Suppressor macrophage treated with lipopolysaccharide for 1 hour (primary cell): ENCODE measurements at regions not wholly inside any gene's neighbourhood (a gene's known extent, or its start where the extent isn't known, plus 50 kb on each side); places are given as distances from the start of the nearest gene placed in this dataset.
A peak's percentile ranks its signal among the peaks of the same experiment; 100 is the strongest.

Experiments
- DNase-seq, 3 donors: peaks; one replicate each; pipeline ENCODE4 v3.0.0-alpha.2; 2020 to 2022

DNA sequence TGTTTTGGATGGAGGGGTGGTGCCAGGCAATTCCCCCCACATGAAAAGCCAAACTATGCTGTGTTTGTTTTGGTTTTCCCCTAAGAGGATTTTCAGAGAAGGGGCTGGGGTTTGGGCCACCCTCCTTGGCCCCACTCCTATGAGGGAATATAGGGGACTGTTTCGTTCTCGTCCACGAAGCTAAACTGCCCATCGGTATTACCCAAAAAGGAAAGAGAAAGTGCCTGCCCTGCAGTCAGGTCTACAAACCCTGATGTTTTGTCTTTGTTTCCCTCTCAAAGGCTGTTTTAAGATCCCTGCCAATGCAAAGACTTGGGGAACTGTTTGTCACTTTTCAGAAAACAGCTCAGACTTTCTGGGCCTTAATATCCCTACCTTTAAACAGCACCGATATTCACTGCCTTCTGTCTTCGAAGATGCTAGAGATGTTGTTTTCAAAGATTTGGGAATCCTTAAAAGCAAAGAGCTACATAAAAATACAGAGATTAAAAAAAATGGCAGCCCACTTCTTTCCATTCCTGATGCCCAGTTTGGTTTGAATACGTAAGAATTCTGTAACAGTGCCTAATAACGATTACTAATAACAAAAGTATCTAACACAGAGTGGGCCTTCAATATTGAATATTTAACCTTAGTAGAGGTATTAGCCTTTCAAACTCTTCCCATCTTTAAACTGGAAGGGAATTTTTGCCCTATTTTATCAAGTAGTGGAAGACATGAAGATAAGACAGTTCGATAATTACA is 518.4 kb downstream of the MED13L start:
- DNase-seq = no peak

DNA sequence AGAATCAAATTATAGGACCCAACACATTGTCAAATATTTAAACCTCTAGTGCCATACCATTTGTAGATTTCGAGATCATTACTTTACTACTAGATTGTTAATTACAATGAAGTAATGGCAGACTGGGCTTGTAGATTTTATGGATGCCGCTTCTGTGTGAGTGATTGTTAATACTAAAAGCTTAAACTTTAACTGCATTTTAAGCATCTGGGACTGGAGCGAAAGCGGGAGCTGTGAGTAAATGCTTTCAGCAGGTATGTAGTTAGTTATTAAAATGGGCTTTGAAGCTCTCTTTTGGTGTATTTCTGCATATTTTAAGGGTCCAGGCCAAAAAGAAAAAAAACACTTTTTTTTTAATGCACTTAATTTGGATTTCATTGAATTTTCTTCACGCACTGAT is 519.3 kb downstream of the MED13L start:
- no peak for DNase-seq

DNA sequence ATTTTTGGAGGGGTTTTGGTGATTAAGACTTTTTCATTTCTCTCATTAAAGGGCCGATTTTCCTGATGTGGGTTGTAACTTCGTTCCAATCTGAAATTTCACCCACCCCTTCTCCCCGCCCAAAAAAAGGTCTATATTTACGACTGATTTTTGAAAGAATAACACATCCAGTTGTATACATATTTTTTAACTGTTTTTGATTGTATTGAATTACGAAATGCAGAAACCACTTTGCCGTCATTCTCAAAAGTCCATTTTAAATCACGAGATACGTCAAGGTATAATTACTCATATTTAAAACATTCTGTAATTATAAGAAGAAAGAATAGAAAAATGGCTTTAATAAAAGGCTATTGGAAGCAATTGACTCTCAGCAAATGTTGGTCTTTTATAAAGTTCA is 520.7 kb downstream of the MED13L start:
- DNase-seq = no peak

DNA sequence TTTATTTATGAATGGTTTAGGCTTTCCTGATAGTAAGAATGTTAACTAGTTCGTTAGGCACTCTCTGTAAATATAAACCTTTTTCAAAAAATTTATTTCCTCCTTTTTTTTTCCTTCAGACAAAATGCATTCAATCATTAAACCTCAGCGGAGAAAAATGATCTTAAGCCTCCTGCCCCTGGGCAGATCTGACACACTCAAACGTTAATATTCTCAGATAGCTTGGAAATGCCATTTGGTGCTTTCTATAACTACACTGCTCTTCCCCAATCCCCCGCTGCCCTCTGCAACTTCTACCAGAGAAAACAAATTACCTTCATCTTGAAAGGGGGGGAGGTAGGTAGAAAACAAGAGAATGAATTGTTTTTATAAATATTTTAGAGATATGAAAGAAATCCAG is 521.2 kb downstream of the MED13L start:
- DNase-seq = no peak

DNA sequence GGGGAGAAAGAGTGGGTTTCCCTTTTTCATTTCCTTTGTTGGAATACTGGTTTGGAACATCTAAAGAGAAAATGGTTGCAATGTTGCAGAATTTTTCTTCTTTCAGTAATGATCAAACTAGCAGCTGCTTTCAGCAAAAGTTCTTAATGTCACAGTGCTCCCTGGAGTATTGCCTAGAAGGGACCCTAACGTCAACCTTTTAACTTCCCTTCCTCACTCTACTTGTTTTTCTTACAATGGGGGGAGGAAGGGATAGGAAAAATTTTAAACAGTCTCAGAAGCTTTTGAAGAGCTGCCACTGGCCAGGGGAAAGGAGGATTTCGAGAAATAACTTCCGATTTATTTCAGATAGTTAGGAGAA is 521.8 kb downstream of the MED13L start:
- DNase-seq = no peak

DNA sequence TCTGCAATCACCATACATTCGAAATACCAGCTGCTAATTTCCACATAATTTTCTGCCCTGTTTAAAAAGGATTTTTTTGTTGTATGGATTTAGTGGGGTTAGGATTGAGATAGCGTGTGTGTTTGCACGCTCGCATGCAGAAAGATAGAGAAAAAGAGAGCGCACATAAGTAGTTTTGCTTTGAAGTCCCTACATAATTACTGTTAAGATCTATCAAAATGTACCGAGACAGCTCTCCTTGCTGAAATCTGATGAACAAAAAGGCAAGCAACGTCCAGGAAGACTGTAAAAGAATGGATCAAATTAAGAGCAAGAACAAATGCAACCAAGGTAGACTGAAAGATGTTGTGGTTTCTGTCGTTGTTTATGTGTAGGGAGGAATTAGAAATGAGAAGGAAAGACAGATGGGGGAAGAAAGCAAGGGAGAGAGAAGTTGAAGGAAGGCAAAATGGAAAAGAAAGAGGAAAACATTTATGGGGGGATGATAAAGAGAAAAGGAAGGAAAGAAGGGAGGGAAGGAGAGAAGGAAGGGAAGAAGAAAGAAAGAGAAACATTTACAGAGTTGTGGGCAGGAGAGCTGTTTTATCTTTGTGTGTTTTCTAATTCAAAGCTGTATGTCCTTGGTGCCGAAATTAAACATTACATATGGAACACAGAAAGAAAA is 522.3 kb downstream of the MED13L start:
- no peak for DNase-seq

DNA sequence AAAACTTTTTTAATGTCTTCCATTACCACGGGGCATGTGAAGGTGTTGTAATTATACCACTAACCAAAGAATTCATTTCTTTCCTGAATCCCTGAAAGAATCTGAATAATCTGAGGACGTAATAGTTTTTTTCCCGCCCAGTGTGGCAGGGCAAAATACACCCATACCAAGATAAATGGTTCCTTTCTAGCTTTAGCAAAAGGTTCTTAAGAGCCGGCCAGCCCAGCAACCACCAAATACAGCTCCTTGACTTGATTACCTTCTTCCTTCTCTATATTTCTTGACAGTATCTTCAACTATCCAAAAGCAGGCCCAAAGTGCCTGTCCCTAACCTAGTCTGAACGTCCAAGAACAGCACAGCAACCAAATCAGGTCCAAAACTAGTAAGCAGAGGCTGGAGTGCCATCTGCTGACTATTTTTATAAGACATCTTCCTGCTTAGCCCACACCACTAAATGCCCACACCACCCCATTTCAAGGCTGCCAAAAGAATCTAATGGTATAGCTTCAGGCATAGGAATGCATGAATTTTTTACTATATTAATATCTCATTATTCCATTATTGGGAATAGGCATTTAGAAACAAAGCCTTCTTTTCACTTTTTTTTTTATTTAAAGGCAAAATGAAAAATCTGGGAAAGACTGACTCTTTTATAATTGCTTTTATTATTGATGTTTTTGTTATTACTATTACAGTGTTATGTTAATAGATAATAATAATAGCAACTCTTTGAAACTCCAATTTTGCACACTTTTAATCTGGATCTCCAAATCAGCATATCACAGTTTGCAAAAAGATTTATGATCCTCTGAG is 524.4 kb downstream of the MED13L start:
- DNase-seq = peak; percentile 33 to 45 (median 44)

DNA sequence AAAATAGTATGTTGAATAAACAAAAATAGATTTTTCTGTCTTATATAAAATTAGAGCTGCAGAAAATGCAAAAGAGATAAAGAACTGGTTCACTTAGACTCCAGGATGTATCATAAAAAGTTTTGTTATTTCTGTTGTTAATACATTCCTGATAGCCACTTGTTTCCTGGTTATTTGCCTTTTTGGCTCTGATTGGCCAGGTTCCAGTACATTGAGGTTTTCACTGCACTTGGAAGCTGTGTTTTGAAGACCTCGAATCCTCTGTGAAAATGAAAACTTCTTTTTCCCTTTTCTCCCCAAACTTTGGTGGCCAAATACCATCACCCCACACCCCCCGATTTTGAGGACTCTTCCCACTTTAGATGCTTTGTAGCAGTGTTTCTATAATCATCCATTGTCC is 525.3 kb downstream of the MED13L start:
- DNase-seq = no peak

DNA sequence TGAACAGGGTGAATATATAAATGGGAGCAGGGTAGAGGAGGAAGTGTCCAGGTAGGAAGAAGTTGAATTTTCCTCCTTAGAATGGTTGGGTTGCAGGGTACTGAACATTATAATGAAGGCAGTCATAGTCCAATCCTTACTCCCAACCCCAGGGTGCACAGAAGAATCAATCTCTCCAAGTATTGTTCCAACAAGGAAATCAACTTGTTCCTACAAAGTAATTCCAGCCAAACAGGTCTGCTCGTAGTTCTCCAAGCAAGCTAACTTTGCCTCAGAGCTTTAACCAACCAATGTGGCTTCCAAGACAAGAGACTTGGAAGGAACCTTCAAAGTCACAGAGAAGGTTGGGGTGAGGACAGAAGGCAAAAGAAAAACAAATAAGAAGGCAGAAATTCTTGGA is 527.2 kb downstream of the MED13L start:
- no peak for DNase-seq

DNA sequence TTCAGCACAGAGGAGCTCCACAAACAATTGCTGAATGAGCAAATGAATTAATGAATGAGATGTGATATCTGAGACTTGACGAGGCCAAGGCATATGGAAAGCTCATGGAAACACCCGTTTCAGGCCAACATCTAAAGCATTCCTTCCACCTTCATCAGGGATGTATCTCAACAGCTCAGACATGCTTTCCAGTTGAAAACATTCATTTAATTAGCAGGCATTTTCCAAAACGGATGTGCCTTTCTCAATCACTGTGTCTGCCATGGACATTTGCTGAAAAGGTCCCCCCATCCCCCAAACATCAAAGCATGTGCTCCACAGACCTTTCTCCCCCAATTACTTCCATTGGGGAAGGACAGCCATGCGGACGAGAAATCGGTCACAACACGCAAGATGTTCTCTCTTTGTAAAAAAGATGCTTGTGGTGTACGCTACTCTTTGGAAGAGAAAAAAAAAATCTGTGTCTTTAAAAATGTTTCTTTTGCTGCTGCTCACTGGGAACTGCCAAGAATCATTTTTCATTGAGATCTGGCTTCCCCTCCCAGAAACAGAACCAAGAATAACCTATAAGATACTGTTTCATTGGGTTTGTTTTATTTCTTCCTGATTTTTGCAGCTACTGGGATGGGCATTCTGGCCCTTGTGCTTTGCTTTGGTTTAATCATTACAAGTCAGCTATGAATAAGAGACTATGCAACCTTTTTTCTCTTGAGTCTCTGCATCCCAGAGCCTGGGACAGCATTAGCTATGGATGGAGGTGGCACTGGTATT is 528.2 kb downstream of the MED13L start:
- DNase-seq = no peak

DNA sequence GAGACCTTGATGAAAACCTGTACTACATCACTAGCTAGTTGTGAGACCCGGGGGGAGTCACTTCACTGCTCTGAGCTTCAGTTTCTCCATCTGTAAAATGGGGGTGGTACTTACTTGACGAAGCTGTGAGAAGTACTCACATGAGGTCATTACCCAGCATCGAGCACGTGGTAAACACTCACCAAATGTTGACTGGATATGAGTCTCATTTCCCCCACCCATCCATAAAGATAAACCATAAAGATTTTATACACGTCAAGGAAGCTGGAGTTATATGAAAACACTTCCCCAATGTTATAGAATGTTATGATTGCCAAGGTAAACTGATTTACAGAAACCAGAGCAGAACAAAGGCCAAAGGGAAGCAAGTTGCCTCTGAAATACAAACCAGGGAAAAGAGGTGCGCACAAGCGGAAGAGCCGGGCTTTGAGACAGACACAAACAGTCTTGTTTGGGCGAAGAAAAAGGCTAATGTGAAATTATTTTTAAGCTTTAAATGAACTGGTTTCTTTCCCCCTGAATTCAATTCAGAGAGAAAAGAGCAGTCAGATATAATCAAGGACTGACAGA is 536.8 kb downstream of the MED13L start:
- no peak for DNase-seq

DNA sequence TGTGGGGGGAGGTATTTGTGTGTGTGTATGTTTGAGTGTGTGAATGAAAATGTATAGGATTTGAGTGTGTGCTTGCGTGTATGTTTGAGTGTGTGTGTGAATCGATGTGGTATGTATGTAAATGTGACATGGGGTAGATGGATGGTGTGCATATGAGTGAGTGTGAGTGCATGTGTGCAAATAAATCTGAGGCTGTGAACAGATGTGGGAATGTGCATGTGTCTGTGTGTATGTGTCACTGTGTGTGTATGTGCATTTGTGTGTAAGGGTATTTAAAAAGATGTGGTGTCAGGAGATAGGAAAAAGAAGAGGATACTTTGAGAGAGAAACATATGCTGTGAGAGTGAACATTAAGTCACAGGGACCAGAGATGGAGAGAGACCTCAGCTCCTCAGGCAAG is 539.6 kb downstream of the MED13L start:
- DNase-seq = no peak

DNA sequence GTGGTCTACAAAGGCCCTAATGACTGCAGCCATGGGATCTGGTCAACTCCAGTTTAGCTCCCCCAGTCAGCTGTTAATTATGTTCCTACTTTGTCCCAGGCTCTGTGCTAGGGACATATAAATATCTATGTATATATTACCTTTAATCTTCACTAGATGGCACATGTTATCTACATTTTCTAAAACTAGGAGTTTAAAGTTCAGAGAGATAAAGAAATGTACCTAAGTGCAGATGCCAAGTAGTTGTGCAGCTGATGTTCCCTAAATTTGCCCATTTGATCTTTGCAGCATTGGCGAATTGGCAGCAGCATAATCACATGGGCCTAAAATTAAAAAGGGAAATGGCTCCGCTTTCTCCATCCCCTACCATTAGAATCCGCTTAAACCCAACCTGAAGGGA is 541.1 kb downstream of the MED13L start:
- DNase-seq = no peak

DNA sequence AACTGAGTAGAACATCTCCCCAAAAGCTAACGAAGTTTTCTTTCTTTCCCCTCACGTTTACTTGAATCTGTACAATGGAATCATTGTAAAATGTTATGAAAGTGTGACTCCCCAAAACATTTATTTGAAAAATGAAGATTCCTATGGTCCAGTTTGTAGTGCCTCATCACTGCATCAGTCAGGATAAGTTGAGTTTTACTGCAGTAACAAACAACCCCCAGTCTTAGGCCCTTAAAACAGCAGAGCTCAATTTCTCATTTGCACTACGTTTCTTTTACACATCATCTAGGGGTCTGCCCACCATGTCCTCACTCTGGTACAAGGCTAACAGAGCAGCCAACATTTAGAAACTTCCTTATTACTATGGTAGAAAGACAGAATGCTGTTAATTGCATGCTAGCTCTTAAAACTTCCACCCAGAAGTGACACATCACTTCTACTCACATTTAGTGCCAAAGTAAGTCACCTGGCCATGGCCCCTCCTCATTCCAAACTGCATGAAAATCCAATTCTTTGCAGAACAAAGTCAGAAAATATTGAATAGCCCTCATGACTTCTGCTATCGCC is 546.4 kb downstream of the MED13L start:
- no peak for DNase-seq

DNA sequence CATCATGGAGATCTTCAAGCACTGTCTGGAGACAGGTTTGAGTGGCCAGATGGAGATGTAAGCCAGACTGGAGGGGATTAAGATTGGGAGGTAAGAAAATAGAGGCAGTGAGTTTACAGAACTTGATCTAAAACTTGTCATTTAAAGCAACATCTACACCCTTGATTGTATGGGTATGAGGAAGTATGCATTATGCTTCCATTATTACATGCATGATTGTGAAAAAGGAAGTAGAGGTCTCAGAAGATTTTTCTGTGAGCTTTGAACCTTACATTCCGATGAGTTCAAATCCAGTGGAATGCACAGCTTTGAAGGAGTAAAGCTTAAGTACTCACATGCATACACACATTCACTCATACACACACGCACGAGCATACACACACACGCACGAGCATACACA is 550.8 kb downstream of the MED13L start:
- DNase-seq = no peak

DNA sequence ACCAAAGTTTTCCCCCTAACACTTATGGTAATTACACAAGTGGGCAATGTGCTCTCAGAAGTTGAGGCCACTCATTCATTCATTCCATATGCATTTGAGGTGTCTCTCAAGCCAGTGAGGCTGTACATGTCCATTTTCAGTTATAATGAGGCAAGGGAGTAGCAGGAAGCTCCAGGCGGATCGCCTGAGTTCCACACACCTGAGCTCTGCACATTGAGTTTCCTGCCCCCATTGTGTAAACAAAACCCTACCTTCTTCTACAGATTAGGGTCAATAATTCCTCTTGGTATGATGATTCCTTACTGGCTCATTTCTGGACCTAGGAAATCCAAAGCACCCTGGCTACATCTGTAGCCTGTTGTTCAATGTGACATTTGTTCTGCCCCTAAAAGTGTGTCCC is 555.3 kb downstream of the MED13L start:
- DNase-seq = no peak

DNA sequence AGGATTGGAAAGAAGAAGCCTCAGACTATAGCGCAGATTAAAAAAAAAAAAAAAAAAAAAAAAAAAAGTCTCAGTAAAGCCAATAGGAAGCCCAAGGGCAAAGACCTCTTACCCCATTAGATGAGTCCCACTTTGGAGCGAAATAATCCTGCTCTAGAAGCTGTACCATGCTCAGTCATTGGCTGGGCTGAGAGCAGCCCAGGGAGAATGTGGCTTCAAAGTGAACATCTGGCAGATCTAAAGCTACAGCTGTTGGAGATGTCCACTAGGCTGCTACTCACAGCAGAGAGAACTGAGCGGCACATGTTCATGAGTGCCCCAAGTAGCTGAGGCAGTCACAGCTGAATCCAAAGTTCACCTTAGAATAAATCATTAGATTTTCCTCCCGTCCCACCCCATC is 560.9 kb downstream of the MED13L start:
- no peak for DNase-seq

DNA sequence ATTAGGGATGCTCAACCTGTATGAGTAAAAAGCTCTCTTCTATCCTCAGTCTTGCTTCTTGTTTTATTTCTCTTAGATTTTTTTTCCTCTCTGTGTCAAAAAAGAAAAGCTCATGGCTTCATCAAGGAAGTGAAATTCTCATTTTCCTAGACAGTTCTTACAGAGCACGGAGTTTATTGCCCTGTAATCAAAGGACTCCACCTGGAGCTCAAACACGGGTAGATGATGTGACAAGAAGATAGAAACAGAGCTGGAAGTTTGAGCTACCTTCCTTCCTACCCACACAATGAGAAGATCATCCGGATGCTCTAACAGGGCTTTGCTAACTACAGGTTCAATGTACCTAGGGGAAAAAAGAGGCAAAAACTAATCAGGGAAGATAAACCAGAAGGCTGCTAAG is 564.8 kb downstream of the MED13L start:
- no peak for DNase-seq

DNA sequence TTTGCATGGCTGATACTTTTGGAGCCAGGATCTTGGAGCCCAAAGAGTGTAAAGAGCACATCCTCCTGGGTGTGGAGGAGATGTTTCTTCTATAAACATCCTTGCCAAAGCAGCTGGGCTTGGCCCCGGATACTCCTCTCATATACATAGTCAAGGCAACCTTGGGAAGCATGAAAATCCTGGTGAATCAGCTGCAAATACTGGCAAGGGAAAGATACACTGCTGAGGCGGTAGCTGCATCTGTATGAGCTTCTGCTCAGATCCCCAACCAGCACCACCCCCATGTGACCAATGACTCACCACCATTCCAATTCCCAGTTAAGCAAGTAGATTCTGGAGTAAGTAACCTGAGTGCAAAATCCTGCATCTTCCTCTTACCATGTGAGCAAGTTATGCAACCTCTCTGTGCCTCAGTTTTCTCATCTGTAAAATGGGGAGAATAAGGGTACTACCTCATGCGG is 567.4 kb downstream of the MED13L start:
- no peak for DNase-seq

DNA sequence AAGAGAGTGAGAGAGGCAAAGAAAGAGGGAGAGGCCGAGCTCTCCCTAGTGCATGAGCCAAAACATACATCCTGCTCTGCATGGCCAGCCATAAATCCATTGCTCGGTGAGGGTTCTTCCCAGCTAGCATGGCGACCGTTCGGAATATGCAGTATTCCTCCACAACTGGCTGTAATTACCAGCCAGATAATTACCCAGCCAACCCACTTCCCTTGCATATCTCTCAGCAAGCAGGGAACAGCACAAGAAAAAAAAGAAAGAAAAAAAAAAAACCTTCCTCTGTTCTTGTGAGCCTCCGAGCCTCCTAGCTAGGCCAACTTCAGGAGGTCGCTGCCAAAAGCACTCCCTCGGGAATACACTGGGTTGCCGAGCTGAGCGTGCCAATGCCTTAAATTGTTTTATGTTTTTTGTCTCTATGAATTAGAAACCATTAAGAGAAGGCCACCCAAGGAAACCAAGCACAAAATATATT is 567.9 kb downstream of the MED13L start:
- no peak for DNase-seq

DNA sequence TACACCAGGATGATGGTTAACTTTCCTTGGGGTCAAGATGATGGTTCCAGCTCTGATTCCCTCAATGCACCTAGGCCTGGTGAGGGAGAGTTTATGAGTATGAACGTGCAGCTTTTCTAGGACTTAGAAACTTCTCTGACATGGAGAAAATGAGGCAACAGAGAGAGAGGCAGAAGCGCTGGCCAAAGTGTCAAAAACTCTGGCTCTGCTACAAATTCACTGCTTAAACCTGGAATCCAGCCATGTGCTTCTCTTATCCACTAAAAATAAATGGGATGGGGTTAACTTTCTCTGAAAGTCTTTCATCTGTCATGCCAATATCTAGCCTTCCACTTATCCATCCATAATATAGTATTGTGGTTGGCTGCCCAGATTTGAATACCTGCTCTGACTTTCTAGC is 568.7 kb downstream of the MED13L start:
- no peak for DNase-seq

DNA sequence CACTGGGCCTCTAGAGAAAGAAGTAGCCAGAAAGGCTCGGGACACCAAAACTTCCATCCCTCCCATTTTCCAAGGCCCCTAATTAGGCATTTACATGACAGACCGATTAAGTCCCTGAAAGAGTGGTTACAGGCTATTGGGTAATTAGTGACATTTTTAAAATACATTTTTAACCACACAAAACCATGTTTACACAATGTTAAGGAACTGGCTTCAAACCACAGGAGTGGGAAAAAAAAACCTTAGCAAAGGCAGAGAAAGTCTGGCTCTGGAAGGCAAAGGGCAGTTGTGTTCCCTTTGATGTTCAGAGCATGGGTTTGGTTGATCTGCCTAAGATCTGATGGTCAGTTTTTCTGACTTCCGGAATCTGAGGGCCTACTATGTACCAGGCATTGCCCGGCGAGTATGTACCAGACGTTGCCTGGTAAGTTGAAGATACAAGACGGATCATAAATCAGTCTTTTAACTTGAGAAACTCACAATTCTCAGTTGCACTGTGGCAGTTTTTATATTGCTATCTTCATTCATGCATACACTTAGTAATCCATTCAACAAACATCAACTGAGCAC is 576.5 kb downstream of the MED13L start:
- DNase-seq = no peak
